HL-60 (cell line): ENCODE measurements at regions not wholly inside any gene's neighbourhood (a gene's known extent, or its start where the extent isn't known, plus 50 kb on each side); places are given as distances from the start of the nearest gene placed in this dataset.

Source experiments
- GABPA ChIP-seq: IDR thresholded peaks from 2 replicates; pipeline ENCODE4 v1.6.1; 2012; ENCODE audit warnings: low read depth
- TF ChIP-seq, protein P1 (sequence below): IDR thresholded peaks from one replicate; pipeline ENCODE4 v1.5.1; 2011; ENCODE audit warnings: low read length, control low read depth, inconsistent platforms; ENCODE audit not compliant: insufficient read depth
- TF ChIP-seq, protein P2 (sequence below): IDR thresholded peaks from 2 replicates; pipeline ENCODE4 v1.6.1; 2012; ENCODE audit warnings: low read depth; ENCODE audit not compliant: insufficient replicate concordance

DNA sequence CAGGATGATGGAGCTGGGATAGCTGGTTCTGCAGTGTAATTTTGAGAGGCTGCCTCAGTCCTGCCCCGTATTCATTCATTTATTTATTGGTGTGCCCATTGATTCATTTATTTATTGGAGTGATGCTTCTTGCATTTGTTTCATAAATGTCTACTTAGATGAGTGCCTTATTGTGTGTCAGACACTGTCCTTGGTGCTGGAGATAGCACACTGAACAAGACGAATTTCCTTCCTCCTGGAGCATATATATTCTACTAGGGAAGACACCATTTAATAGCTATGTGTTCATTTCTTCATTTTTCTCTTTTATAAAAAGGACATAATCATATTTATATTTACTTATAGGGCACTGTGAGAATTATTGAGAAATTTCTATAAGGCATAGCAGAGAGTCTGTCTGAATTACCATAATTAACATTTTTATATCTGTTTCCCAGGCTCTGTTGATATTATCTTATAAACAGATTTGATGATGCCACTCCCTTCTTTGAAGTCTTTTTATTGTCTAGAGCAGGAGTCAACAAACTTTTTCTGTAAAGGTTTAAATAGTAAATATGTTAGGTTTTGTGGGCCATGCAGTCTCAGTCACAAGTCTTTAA, 433.9 kb upstream of the ZNF608 start:
- TF ChIP-seq, protein P1, sequence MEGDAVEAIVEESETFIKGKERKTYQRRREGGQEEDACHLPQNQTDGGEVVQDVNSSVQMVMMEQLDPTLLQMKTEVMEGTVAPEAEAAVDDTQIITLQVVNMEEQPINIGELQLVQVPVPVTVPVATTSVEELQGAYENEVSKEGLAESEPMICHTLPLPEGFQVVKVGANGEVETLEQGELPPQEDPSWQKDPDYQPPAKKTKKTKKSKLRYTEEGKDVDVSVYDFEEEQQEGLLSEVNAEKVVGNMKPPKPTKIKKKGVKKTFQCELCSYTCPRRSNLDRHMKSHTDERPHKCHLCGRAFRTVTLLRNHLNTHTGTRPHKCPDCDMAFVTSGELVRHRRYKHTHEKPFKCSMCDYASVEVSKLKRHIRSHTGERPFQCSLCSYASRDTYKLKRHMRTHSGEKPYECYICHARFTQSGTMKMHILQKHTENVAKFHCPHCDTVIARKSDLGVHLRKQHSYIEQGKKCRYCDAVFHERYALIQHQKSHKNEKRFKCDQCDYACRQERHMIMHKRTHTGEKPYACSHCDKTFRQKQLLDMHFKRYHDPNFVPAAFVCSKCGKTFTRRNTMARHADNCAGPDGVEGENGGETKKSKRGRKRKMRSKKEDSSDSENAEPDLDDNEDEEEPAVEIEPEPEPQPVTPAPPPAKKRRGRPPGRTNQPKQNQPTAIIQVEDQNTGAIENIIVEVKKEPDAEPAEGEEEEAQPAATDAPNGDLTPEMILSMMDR = no peak
- no peak for TF ChIP-seq GABPA
- TF ChIP-seq, protein P2, sequence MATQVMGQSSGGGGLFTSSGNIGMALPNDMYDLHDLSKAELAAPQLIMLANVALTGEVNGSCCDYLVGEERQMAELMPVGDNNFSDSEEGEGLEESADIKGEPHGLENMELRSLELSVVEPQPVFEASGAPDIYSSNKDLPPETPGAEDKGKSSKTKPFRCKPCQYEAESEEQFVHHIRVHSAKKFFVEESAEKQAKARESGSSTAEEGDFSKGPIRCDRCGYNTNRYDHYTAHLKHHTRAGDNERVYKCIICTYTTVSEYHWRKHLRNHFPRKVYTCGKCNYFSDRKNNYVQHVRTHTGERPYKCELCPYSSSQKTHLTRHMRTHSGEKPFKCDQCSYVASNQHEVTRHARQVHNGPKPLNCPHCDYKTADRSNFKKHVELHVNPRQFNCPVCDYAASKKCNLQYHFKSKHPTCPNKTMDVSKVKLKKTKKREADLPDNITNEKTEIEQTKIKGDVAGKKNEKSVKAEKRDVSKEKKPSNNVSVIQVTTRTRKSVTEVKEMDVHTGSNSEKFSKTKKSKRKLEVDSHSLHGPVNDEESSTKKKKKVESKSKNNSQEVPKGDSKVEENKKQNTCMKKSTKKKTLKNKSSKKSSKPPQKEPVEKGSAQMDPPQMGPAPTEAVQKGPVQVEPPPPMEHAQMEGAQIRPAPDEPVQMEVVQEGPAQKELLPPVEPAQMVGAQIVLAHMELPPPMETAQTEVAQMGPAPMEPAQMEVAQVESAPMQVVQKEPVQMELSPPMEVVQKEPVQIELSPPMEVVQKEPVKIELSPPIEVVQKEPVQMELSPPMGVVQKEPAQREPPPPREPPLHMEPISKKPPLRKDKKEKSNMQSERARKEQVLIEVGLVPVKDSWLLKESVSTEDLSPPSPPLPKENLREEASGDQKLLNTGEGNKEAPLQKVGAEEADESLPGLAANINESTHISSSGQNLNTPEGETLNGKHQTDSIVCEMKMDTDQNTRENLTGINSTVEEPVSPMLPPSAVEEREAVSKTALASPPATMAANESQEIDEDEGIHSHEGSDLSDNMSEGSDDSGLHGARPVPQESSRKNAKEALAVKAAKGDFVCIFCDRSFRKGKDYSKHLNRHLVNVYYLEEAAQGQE = peak; percentile 86
